ENCODE measurements at regions not wholly inside any gene's neighbourhood (a gene's known extent, or its start where the extent isn't known, plus 50 kb on each side); places are given as distances from the start of the nearest gene placed in this dataset.

GRCh38 chr18:34491719-34492118 is 218.4 kb upstream of the DTNA start:
- TF ChIP-seq POLR2A (IDR thresholded peaks at IDR 0.05; ENCODE audit: low read depth, low read length) (no peak), POLR2AphosphoS5 (IDR thresholded peaks at IDR 0.05; ENCODE audit: low read depth, low read length) (no peak)

All from GM12892 (cell line).